WTC11 (cell line): ENCODE measurements at regions not wholly inside any gene's neighbourhood (a gene's known extent, or its start where the extent isn't known, plus 50 kb on each side); places are given as distances from the start of the nearest gene placed in this dataset.

ENCODE experiments used
- CTCF ChIP-seq: fragments of 200-600 bp; IDR thresholded peaks from 2 replicates; pipeline ENCODE4 v1.8.0; 2022; ENCODE audit warnings: antibody characterized with exemption
- ZNF121 ChIP-seq: sonication (generic); formaldehyde crosslinking; IDR thresholded peaks from 2 replicates; pipeline ENCODE4 v1.8.0; 2023; ENCODE audit warnings: missing genetic modification reagents
- ZNF232 ChIP-seq: sonication (generic); formaldehyde crosslinking; IDR thresholded peaks from 2 replicates; pipeline ENCODE4 v1.8.0; 2022; ENCODE audit warnings: mild to moderate bottlenecking, missing genetic modification reagents
- ZNF416 ChIP-seq: fragments of 250-450 bp; sonication (Bioruptor Pico); IDR thresholded peaks from 2 replicates; pipeline ENCODE4 v1.9.0; 2021; ENCODE audit warnings: mild to moderate bottlenecking, inconsistent platforms

GRCh38 chr10:43939939-43940820 lies 291.5 kb upstream of the ZNF32 start:
- TF ChIP-seq CTCF (no peak), ZNF416 (CRISPR knock-in tag) (no peak), ZNF232 (no peak), ZNF121 (CRISPR knock-in tag) (no peak)
